ENCODE measurements at regions not wholly inside any gene's neighbourhood (a gene's known extent, or its start where the extent isn't known, plus 50 kb on each side); places are given as distances from the start of the nearest gene placed in this dataset.

DNA sequence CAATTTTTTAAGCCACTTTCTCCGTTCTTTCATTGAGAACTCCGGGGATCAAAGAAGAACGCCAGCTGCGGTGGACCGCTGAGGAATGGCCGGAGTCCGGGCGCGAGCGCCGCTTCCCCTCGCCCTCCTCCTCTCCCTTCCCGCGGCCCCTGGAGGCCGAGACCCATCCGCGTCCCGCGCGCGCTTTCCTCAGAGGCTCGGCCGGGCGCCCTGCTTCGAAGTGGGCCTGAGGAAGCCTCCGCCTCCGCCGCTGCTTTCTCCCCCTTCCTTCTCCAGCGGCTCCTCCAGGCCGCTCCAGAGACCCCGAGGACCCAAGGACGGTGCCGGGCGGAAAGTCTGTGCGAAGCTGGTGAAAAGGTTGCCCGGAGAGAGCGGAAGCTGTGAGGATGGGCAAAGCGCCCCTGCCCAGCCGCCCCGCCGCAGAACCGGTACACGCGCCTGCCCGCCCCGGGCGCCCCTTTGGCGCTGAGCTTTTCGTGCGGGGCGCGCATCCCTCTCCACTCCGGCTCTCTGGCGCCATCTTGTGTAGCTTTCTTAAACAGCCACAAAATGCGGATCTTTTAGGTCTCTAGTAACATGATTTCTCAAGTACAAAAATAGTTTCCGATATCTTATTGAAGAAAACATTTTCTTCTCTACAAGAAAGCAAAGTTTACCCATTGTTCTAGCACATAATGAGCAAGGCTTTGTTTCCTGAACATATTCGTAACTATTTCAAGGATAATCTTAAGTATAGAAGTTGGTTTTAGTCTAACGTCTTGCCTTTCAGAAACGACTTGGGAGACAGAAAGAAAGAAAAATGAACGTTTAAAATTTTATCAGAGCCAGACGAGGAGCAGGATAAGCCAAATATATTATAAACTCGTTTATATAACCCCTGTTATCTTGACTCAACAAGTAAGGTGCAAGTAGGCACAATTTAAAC lies 59.2 kb upstream of the FAM174B start:
- no peak overlapping the region for H3K27ac Mint-ChIP-seq
- Histone ChIP-seq H4K20me1 (replicated peaks; ENCODE audit: insufficient read depth) (no peaks in the 10 kb centered on the region), H3K79me2 (replicated peaks; ENCODE audit: insufficient read depth) (no peaks in the 10 kb centered on the region), H3F3A (replicated peaks; ENCODE audit: low read depth) (peaks cover 7% of the 10 kb centered on the region; the same call in 1 of the 2 replicates), H3K4me3 (peak overlapping the region; percentile 92), H2AFZ (peak overlapping the region; percentile 89), H3K27me3 (ENCODE audit: insufficient read depth) (peaks cover 43% of the 10 kb centered on the region), H3K4me2 (peak overlapping the region; percentile 88), H3K4me1 (ENCODE audit: insufficient read depth) (peaks cover 17% of the 10 kb centered on the region), H3K27ac (ENCODE audit: low read depth) (no peak overlapping the region), H3K36me3 (ENCODE audit: insufficient read depth) (no peaks in the 10 kb centered on the region), H3K9me2 (ENCODE audit: insufficient read depth) (peaks cover 3% of the 10 kb centered on the region; the same call in 1 of the 2 replicates)
- DNase-seq (ENCODE audit: low spot score) = peak; percentile 91
- peaks cover 6% of the 10 kb centered on the region; the same call in 2 of the 3 replicates for H3K9me3 Mint-ChIP-seq
- no peak for TF ChIP-seq POLR2AphosphoS5 (IDR thresholded peaks at IDR 0.05; ENCODE audit: low read depth)
- TF ChIP-seq, protein P1, sequence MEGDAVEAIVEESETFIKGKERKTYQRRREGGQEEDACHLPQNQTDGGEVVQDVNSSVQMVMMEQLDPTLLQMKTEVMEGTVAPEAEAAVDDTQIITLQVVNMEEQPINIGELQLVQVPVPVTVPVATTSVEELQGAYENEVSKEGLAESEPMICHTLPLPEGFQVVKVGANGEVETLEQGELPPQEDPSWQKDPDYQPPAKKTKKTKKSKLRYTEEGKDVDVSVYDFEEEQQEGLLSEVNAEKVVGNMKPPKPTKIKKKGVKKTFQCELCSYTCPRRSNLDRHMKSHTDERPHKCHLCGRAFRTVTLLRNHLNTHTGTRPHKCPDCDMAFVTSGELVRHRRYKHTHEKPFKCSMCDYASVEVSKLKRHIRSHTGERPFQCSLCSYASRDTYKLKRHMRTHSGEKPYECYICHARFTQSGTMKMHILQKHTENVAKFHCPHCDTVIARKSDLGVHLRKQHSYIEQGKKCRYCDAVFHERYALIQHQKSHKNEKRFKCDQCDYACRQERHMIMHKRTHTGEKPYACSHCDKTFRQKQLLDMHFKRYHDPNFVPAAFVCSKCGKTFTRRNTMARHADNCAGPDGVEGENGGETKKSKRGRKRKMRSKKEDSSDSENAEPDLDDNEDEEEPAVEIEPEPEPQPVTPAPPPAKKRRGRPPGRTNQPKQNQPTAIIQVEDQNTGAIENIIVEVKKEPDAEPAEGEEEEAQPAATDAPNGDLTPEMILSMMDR (conservative IDR thresholded peaks at IDR 0.05; ENCODE audit: low read depth in 2 of 2) = peak; percentile 92 to 95
- peaks cover 14% of the 10 kb centered on the region for H3K4me1 Mint-ChIP-seq
- ATAC-seq = peak; percentile 80
- peaks cover 4% of the 10 kb centered on the region; the same call in 1 of the 3 replicates for H3K36me3 Mint-ChIP-seq (ENCODE audit: low read depth)
- peaks cover 11% of the 10 kb centered on the region for H3K27me3 Mint-ChIP-seq (ENCODE audit: insufficient read depth, low read depth, poor library complexity)
- H3K4me3 Mint-ChIP-seq = peak overlapping the region; percentile 75

DNA sequence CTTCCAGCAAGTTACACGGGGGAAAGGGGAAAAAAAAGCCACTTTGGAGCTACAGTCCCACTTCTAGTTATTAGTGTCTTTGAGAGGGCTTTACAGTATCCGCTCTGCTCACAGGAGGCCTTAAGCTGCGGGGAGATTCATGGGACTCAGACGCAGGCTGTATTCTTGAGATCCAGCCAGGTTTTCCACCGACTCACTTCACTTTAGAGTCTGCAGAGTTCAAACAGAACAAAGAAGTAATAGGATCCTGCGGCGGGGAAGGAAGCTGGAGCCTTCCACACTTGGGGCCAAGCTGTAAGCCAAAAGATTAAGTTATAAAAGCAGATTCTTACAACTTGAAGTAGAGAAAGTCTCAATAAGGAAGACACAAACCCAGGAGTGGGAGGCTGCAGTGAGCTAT lies 60.2 kb upstream of the FAM174B start:
- peaks cover 6% of the 10 kb centered on the region; the same call in 1 of the 3 replicates for H3K9me3 Mint-ChIP-seq
- no peak; the same call in 2 of the 3 replicates for ATAC-seq
- TF ChIP-seq, protein P2, sequence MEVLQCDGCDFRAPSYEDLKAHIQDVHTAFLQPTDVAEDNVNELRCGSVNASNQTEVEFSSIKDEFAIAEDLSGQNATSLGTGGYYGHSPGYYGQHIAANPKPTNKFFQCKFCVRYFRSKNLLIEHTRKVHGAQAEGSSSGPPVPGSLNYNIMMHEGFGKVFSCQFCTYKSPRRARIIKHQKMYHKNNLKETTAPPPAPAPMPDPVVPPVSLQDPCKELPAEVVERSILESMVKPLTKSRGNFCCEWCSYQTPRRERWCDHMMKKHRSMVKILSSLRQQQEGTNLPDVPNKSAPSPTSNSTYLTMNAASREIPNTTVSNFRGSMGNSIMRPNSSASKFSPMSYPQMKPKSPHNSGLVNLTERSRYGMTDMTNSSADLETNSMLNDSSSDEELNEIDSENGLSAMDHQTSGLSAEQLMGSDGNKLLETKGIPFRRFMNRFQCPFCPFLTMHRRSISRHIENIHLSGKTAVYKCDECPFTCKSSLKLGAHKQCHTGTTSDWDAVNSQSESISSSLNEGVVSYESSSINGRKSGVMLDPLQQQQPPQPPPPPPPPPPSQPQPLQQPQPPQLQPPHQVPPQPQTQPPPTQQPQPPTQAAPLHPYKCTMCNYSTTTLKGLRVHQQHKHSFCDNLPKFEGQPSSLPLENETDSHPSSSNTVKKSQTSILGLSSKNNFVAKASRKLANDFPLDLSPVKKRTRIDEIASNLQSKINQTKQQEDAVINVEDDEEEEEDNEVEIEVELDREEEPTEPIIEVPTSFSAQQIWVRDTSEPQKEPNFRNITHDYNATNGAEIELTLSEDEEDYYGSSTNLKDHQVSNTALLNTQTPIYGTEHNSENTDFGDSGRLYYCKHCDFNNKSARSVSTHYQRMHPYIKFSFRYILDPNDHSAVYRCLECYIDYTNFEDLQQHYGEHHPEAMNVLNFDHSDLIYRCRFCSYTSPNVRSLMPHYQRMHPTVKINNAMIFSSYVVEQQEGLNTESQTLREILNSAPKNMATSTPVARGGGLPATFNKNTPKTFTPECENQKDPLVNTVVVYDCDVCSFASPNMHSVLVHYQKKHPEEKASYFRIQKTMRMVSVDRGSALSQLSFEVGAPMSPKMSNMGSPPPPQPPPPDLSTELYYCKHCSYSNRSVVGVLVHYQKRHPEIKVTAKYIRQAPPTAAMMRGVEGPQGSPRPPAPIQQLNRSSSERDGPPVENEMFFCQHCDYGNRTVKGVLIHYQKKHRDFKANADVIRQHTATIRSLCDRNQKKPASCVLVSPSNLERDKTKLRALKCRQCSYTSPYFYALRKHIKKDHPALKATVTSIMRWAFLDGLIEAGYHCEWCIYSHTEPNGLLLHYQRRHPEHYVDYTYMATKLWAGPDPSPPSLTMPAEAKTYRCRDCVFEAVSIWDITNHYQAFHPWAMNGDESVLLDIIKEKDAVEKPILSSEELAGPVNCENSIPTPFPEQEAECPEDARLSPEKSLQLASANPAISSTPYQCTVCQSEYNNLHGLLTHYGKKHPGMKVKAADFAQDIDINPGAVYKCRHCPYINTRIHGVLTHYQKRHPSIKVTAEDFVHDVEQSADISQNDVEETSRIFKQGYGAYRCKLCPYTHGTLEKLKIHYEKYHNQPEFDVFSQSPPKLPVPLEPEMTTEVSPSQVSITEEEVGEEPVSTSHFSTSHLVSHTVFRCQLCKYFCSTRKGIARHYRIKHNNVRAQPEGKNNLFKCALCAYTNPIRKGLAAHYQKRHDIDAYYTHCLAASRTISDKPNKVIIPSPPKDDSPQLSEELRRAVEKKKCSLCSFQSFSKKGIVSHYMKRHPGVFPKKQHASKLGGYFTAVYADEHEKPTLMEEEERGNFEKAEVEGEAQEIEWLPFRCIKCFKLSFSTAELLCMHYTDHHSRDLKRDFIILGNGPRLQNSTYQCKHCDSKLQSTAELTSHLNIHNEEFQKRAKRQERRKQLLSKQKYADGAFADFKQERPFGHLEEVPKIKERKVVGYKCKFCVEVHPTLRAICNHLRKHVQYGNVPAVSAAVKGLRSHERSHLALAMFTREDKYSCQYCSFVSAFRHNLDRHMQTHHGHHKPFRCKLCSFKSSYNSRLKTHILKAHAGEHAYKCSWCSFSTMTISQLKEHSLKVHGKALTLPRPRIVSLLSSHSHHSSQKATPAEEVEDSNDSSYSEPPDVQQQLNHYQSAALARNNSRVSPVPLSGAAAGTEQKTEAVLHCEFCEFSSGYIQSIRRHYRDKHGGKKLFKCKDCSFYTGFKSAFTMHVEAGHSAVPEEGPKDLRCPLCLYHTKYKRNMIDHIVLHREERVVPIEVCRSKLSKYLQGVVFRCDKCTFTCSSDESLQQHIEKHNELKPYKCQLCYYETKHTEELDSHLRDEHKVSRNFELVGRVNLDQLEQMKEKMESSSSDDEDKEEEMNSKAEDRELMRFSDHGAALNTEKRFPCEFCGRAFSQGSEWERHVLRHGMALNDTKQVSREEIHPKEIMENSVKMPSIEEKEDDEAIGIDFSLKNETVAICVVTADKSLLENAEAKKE (CRISPR knock-in tag; IDR thresholded peaks at IDR 0.05) = no peak
- TF ChIP-seq ZNF114 (CRISPR knock-in tag; IDR thresholded peaks at IDR 0.05) = no peak
- TF ChIP-seq EZH2phosphoT487 (IDR thresholded peaks at IDR 0.05; ENCODE audit: unreplicated experiment) = no peak
- TF ChIP-seq CREB1 (CRISPR knock-in tag; IDR thresholded peaks at IDR 0.05; ENCODE audit: low read depth) = no peak
- TF ChIP-seq, protein P3, sequence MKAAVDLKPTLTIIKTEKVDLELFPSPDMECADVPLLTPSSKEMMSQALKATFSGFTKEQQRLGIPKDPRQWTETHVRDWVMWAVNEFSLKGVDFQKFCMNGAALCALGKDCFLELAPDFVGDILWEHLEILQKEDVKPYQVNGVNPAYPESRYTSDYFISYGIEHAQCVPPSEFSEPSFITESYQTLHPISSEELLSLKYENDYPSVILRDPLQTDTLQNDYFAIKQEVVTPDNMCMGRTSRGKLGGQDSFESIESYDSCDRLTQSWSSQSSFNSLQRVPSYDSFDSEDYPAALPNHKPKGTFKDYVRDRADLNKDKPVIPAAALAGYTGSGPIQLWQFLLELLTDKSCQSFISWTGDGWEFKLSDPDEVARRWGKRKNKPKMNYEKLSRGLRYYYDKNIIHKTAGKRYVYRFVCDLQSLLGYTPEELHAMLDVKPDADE (IDR thresholded peaks at IDR 0.05) = no peak
- TF ChIP-seq EZH2 (IDR thresholded peaks at IDR 0.05; ENCODE audit: low read depth, unreplicated experiment) = no peak
- TF ChIP-seq POLR2AphosphoS5 (IDR thresholded peaks at IDR 0.05; ENCODE audit: low read depth) = no peak
- no peak for TF ChIP-seq NANOG (IDR thresholded peaks at IDR 0.05; ENCODE audit: borderline replicate concordance)

More for the DNA sequence above, 60.2 kb upstream of the FAM174B start:
- H4K20me1 ChIP-seq (replicated peaks; ENCODE audit: insufficient read depth) = no peaks in the 10 kb centered on the region
- H3K27me3 ChIP-seq (ENCODE audit: insufficient read depth) = peaks cover 35% of the 10 kb centered on the region
- H3K9me2 ChIP-seq (ENCODE audit: insufficient read depth) = 0 out of 2 replicates have a peak, but pooled peaks cover 3% of the 10 kb centered on the region
- H3K27me3 Mint-ChIP-seq (ENCODE audit: insufficient read depth, low read depth, poor library complexity) = peaks cover 11% of the 10 kb centered on the region
- H2AFZ ChIP-seq = no peak overlapping the region
- H3K4me2 ChIP-seq = no peak overlapping the region
- H3F3A ChIP-seq (replicated peaks; ENCODE audit: low read depth) = peaks cover 5% of the 10 kb centered on the region; the same call in 1 of the 2 replicates
- no peak overlapping the region for H3K4me3 Mint-ChIP-seq
- no peaks in the 10 kb centered on the region for H3K79me2 ChIP-seq (replicated peaks; ENCODE audit: insufficient read depth)
- H3K27ac Mint-ChIP-seq = no peak overlapping the region
- DNase-seq (ENCODE audit: low spot score) = peak; percentile 34
- peaks cover 17% of the 10 kb centered on the region for H3K4me1 ChIP-seq (ENCODE audit: insufficient read depth)
- H3K27ac ChIP-seq (ENCODE audit: low read depth) = peak overlapping the region; percentile 11; the same call in 1 of the 2 replicates
- H3K4me3 ChIP-seq = no peak overlapping the region
- H3K36me3 ChIP-seq (ENCODE audit: insufficient read depth) = no peaks in the 10 kb centered on the region
- peaks cover 14% of the 10 kb centered on the region for H3K4me1 Mint-ChIP-seq
- peaks cover 4% of the 10 kb centered on the region; the same call in 1 of the 3 replicates for H3K36me3 Mint-ChIP-seq (ENCODE audit: low read depth)

Measured in GM23338 (cell line).